SK-N-MC (cell line): ENCODE measurements at regions not wholly inside any gene's neighbourhood (a gene's known extent, or its start where the extent isn't known, plus 50 kb on each side); places are given as distances from the start of the nearest gene placed in this dataset.

ENCODE experiments used
- EZH2 ChIP-seq: fragments of 200-600 bp; sonication (generic); IDR thresholded peaks from one replicate; pipeline ENCODE4 v1.6.1; 2017; ENCODE audit warnings: antibody characterized with exemption
- POLR2AphosphoS5 ChIP-seq: IDR thresholded peaks from 2 replicates; pipeline ENCODE4 v1.6.1; 2012; ENCODE audit warnings: mild to moderate bottlenecking, low read depth, low read length, borderline replicate concordance

DNA sequence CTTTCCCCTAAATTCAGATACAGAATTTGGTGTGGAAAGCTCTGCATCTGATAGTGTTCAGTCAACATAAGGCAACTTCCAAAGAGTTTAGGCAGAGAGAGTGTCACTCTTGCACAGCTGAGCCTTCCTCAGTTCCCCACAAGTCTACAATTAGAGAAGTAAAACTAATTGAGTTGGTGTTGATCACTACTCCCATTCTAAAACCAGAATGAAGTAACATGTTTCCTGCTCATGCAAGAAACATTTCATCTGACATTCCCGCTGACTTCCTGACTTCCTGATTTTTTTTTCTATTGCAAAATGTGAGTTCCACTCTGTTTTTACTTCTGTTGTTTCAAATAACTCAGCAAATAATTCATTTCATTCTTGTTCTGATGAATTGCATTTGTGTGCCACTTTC lies 271.0 kb downstream of the ALG10B start:
- TF ChIP-seq EZH2 (no peak), POLR2AphosphoS5 (no peak)
